ENCODE measurements at regions not wholly inside any gene's neighbourhood (a gene's known extent, or its start where the extent isn't known, plus 50 kb on each side); places are given as distances from the start of the nearest gene placed in this dataset.

GRCh38 chr7:68269405-68269804 is 1272.8 kb downstream of the TYW1 start:
- DNase-seq (ENCODE audit: low read depth) = no peak
- TF ChIP-seq, protein P1, sequence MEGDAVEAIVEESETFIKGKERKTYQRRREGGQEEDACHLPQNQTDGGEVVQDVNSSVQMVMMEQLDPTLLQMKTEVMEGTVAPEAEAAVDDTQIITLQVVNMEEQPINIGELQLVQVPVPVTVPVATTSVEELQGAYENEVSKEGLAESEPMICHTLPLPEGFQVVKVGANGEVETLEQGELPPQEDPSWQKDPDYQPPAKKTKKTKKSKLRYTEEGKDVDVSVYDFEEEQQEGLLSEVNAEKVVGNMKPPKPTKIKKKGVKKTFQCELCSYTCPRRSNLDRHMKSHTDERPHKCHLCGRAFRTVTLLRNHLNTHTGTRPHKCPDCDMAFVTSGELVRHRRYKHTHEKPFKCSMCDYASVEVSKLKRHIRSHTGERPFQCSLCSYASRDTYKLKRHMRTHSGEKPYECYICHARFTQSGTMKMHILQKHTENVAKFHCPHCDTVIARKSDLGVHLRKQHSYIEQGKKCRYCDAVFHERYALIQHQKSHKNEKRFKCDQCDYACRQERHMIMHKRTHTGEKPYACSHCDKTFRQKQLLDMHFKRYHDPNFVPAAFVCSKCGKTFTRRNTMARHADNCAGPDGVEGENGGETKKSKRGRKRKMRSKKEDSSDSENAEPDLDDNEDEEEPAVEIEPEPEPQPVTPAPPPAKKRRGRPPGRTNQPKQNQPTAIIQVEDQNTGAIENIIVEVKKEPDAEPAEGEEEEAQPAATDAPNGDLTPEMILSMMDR (IDR thresholded peaks at IDR 0.05; ENCODE audit: control insufficient read depth, insufficient read depth, low read depth, low read length, missing control alignments) = no peak
- H3K4me3 ChIP-seq (ENCODE audit: control insufficient read depth, low read depth, low read length) = no peak overlapping the region

DNA sequence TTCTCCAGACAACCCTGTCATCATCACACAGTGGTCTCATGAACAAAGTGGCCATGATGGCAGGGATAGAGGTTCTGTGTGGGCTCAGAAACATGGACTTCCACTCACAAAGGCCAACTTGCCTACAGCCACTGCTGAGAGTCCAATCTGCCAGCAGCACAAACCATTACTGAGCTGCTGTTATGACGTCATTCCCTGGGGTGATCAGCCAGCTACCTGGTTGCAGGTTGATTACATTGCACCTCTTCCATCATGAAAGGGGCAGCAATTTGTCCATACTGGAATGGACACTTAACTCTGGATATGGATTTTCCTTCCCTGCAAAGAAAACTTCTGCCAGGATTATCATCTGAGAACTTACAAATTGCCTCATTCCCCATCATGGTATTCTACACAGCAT is 1275.9 kb downstream of the TYW1 start:
- DNase-seq (ENCODE audit: low read depth) = no peak
- H3K4me3 ChIP-seq (ENCODE audit: control insufficient read depth, low read depth, low read length) = no peak overlapping the region
- TF ChIP-seq, protein P1 (IDR thresholded peaks at IDR 0.05; ENCODE audit: control insufficient read depth, insufficient read depth, low read depth, low read length, missing control alignments) = no peak

DNA sequence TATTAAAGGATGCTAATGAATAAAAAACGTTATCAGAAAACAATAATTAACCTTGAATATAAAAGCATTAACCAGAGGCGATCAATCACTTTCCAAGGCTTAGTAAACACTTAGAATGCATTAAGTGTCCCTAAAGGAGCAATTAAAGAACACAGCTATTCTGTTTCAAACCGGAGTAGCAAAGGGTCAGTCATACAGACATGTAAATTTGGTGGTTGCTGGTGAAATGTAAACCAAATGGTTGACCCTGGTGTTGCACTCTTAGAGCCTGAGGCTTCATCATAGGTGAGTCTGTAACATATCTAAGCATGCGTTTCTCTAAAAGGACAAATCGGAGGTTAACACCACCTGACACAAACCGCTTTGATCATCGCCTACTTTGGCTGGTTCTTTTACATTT is 1280.1 kb downstream of the TYW1 start:
- no peak for DNase-seq (ENCODE audit: low read depth)
- H3K4me3 ChIP-seq (ENCODE audit: control insufficient read depth, low read depth, low read length) = no peak overlapping the region
- TF ChIP-seq, protein P1 (IDR thresholded peaks at IDR 0.05; ENCODE audit: control insufficient read depth, insufficient read depth, low read depth, low read length, missing control alignments) = no peak

- TF ChIP-seq, protein P1 (IDR thresholded peaks at IDR 0.05; ENCODE audit: control insufficient read depth, insufficient read depth, low read depth, low read length, missing control alignments) = no peak
- H3K4me3 ChIP-seq (ENCODE audit: control insufficient read depth, low read depth, low read length) = no peak overlapping the region
- DNase-seq (ENCODE audit: low read depth) = no peak
These were observed 1283.3 kb downstream of the TYW1 start for GRCh38 chr7:68279827-68280400.

- TF ChIP-seq, protein P1 (IDR thresholded peaks at IDR 0.05; ENCODE audit: control insufficient read depth, insufficient read depth, low read depth, low read length, missing control alignments) = no peak
- H3K4me3 ChIP-seq (ENCODE audit: control insufficient read depth, low read depth, low read length) = no peak overlapping the region
- no peak for DNase-seq (ENCODE audit: low read depth)
These were observed 1284.3 kb downstream of the TYW1 start for GRCh38 chr7:68280931-68281330.

- TF ChIP-seq, protein P1 (IDR thresholded peaks at IDR 0.05; ENCODE audit: control insufficient read depth, insufficient read depth, low read depth, low read length, missing control alignments) = no peak
- no peak overlapping the region for H3K4me3 ChIP-seq (ENCODE audit: control insufficient read depth, low read depth, low read length)
- DNase-seq (ENCODE audit: low read depth) = no peak
These were observed 1291.5 kb downstream of the TYW1 start for GRCh38 chr7:68288144-68288593.
